ENCODE measurements at regions not wholly inside any gene's neighbourhood (a gene's known extent, or its start where the extent isn't known, plus 50 kb on each side); places are given as distances from the start of the nearest gene placed in this dataset.

DNA sequence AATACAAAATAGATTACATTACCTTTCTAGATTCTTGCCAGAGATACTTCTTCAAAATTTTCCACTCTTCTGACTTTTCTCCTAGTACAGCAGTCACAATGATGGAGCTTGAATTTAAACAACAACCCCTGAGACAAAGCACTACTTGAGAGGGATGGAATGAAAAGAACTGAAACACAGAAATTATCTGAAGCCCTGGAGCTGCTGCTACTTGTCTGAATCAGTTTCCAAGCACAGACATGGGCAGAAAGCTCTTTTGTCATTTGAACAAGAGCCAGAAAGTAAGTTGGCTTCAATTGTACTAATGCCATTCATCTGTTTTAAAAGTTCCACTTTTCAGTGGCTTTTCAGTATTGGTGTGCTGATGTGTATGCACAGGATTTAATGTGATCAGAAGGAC, 718.5 kb upstream of the ARPP21 start:
- no peak overlapping the region for H3K4me2 ChIP-seq (ENCODE audit: low read length)
- no peaks in the 10 kb centered on the region for H3F3A ChIP-seq (ENCODE audit: insufficient read depth, low read length, poor library complexity, severe bottlenecking)
- H3K4me3 ChIP-seq (ENCODE audit: low read length) = no peak overlapping the region
- no peak overlapping the region for H2AFZ ChIP-seq (ENCODE audit: low read depth, low read length)
- H3K9ac ChIP-seq (ENCODE audit: low read length) = no peak overlapping the region
- no peaks in the 10 kb centered on the region for H3K9me2 ChIP-seq (ENCODE audit: insufficient read depth, low read length)
- no peaks in the 10 kb centered on the region for H4K20me1 ChIP-seq (ENCODE audit: insufficient read depth)
- H3K79me2 ChIP-seq (replicated peaks; ENCODE audit: insufficient read depth, low read length) = no peaks in the 10 kb centered on the region
- H3K36me3 ChIP-seq (ENCODE audit: insufficient read depth, low read length) = no peaks in the 10 kb centered on the region
- TF ChIP-seq EZH2 (IDR thresholded peaks at IDR 0.05; ENCODE audit: borderline replicate concordance, insufficient read depth, low read length, poor library complexity, severe bottlenecking) (no peak), TAF1 (IDR thresholded peaks at IDR 0.05; ENCODE audit: low read depth) (no peak), EP300 (conservative IDR thresholded peaks at IDR 0.05; ENCODE audit: poor library complexity, severe bottlenecking) (no peak), RAD21 (conservative IDR thresholded peaks at IDR 0.05) (no peak), MXI1 (conservative IDR thresholded peaks at IDR 0.05; ENCODE audit: poor library complexity, severe bottlenecking) (no peak), SMC3 (conservative IDR thresholded peaks at IDR 0.05; ENCODE audit: poor library complexity) (no peak), POLR2AphosphoS5 (IDR thresholded peaks at IDR 0.05) (no peak)
- TF ChIP-seq, protein P1, sequence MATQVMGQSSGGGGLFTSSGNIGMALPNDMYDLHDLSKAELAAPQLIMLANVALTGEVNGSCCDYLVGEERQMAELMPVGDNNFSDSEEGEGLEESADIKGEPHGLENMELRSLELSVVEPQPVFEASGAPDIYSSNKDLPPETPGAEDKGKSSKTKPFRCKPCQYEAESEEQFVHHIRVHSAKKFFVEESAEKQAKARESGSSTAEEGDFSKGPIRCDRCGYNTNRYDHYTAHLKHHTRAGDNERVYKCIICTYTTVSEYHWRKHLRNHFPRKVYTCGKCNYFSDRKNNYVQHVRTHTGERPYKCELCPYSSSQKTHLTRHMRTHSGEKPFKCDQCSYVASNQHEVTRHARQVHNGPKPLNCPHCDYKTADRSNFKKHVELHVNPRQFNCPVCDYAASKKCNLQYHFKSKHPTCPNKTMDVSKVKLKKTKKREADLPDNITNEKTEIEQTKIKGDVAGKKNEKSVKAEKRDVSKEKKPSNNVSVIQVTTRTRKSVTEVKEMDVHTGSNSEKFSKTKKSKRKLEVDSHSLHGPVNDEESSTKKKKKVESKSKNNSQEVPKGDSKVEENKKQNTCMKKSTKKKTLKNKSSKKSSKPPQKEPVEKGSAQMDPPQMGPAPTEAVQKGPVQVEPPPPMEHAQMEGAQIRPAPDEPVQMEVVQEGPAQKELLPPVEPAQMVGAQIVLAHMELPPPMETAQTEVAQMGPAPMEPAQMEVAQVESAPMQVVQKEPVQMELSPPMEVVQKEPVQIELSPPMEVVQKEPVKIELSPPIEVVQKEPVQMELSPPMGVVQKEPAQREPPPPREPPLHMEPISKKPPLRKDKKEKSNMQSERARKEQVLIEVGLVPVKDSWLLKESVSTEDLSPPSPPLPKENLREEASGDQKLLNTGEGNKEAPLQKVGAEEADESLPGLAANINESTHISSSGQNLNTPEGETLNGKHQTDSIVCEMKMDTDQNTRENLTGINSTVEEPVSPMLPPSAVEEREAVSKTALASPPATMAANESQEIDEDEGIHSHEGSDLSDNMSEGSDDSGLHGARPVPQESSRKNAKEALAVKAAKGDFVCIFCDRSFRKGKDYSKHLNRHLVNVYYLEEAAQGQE (IDR thresholded peaks at IDR 0.05; ENCODE audit: borderline replicate concordance) = no peak
- TF ChIP-seq, protein P2, sequence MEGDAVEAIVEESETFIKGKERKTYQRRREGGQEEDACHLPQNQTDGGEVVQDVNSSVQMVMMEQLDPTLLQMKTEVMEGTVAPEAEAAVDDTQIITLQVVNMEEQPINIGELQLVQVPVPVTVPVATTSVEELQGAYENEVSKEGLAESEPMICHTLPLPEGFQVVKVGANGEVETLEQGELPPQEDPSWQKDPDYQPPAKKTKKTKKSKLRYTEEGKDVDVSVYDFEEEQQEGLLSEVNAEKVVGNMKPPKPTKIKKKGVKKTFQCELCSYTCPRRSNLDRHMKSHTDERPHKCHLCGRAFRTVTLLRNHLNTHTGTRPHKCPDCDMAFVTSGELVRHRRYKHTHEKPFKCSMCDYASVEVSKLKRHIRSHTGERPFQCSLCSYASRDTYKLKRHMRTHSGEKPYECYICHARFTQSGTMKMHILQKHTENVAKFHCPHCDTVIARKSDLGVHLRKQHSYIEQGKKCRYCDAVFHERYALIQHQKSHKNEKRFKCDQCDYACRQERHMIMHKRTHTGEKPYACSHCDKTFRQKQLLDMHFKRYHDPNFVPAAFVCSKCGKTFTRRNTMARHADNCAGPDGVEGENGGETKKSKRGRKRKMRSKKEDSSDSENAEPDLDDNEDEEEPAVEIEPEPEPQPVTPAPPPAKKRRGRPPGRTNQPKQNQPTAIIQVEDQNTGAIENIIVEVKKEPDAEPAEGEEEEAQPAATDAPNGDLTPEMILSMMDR (IDR thresholded peaks at IDR 0.05; ENCODE audit: poor library complexity, severe bottlenecking) = no peak
- H3K27me3 ChIP-seq (ENCODE audit: insufficient read depth, low read depth, low read length) = no peaks in the 10 kb centered on the region
- H3K27ac ChIP-seq (ENCODE audit: low read length) = no peak overlapping the region
- no peaks in the 10 kb centered on the region for H3K9me3 ChIP-seq (ENCODE audit: low read length)

DNA sequence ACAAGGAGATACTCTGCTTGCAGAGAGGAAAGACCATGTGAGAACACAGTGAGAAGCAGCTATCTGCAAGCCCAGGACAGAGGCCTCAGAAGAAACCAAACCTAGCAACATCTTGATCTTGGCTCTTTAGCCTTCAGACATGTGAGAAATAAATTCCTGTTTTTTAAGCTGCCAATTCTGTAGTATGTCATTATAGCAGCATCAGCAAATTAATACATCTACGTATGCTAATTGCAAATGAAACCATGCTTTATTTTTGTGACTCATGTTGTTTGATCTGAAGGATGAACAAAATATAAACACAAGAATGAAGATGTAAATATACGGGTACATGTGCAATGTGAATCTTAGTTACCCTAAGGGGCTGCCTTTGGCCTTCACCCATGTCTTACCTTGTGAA, 714.4 kb upstream of the ARPP21 start:
- Histone ChIP-seq H2AFZ (ENCODE audit: low read depth, low read length) (no peak overlapping the region), H3F3A (ENCODE audit: insufficient read depth, low read length, poor library complexity, severe bottlenecking) (no peaks in the 10 kb centered on the region), H3K9ac (ENCODE audit: low read length) (no peak overlapping the region), H3K9me2 (ENCODE audit: insufficient read depth, low read length) (no peaks in the 10 kb centered on the region), H3K27me3 (ENCODE audit: insufficient read depth, low read depth, low read length) (no peaks in the 10 kb centered on the region), H3K4me2 (ENCODE audit: low read length) (no peak overlapping the region), H4K20me1 (ENCODE audit: insufficient read depth) (no peaks in the 10 kb centered on the region), H3K9me3 (ENCODE audit: low read length) (no peaks in the 10 kb centered on the region), H3K79me2 (replicated peaks; ENCODE audit: insufficient read depth, low read length) (no peaks in the 10 kb centered on the region), H3K4me3 (ENCODE audit: low read length) (no peak overlapping the region), H3K27ac (ENCODE audit: low read length) (no peak overlapping the region), H3K36me3 (ENCODE audit: insufficient read depth, low read length) (no peaks in the 10 kb centered on the region)
- no peak for TF ChIP-seq EP300 (conservative IDR thresholded peaks at IDR 0.05; ENCODE audit: poor library complexity, severe bottlenecking)
- no peak for TF ChIP-seq RAD21 (conservative IDR thresholded peaks at IDR 0.05)
- no peak for TF ChIP-seq EZH2 (IDR thresholded peaks at IDR 0.05; ENCODE audit: borderline replicate concordance, insufficient read depth, low read length, poor library complexity, severe bottlenecking)
- no peak for TF ChIP-seq MXI1 (conservative IDR thresholded peaks at IDR 0.05; ENCODE audit: poor library complexity, severe bottlenecking)
- TF ChIP-seq, protein P1 (IDR thresholded peaks at IDR 0.05; ENCODE audit: borderline replicate concordance) = no peak
- TF ChIP-seq TAF1 (IDR thresholded peaks at IDR 0.05; ENCODE audit: low read depth) = no peak
- TF ChIP-seq, protein P2 (IDR thresholded peaks at IDR 0.05; ENCODE audit: poor library complexity, severe bottlenecking) = no peak
- no peak for TF ChIP-seq POLR2AphosphoS5 (IDR thresholded peaks at IDR 0.05)

Data from neural cell (in vitro differentiated cells).